ENCODE measurements at regions not wholly inside any gene's neighbourhood (a gene's known extent, or its start where the extent isn't known, plus 50 kb on each side); places are given as distances from the start of the nearest gene placed in this dataset.

DNA sequence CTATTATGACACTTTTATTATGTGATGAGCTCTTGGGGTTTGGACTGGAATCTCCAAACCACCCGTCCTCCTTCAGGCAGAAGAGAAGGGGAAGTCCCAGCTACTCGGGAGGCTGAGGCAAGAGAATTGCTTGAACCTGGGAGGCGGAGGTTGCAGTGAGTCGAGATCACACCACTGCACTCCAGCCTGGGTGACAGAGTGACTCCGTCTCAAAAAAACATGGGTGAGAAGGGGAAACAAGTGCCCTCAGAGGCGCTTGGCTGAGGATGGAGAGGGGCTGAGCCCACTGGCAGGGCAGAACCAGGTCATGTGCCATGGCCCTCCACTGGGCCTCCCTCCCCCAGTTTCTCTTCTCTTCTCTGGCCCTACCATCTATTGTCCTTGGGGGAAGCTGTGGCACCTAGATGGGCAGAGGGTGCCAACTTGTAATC is 120.9 kb upstream of the SMURF2 start:
- H3K4me1 ChIP-seq, result peaks cover 39% of the 10 kb centered on the region
- H3K27me3 ChIP-seq, result peaks cover 0 to 10% of the 10 kb centered on the region in 2 donors
- WGBS, 2 donors, result 81 to 85% methylated on average over 6 of the region's 6 CpGs
- ATAC-seq, result no peak
- H3K4me3 ChIP-seq, result no peak overlapping the region
- H3K9me3 ChIP-seq, result no peaks in the 10 kb centered on the region
- no peak overlapping the region for H3K27ac ChIP-seq
- intact Hi-C loops (cut with DNase I), result no loop called here
- TF ChIP-seq, protein P1, sequence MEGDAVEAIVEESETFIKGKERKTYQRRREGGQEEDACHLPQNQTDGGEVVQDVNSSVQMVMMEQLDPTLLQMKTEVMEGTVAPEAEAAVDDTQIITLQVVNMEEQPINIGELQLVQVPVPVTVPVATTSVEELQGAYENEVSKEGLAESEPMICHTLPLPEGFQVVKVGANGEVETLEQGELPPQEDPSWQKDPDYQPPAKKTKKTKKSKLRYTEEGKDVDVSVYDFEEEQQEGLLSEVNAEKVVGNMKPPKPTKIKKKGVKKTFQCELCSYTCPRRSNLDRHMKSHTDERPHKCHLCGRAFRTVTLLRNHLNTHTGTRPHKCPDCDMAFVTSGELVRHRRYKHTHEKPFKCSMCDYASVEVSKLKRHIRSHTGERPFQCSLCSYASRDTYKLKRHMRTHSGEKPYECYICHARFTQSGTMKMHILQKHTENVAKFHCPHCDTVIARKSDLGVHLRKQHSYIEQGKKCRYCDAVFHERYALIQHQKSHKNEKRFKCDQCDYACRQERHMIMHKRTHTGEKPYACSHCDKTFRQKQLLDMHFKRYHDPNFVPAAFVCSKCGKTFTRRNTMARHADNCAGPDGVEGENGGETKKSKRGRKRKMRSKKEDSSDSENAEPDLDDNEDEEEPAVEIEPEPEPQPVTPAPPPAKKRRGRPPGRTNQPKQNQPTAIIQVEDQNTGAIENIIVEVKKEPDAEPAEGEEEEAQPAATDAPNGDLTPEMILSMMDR (IDR thresholded peaks at IDR 0.05), result no peak
- peaks cover 3 to 5% of the 10 kb centered on the region in 2 donors for H3K36me3 ChIP-seq (replicated peaks in 1 of 2; ENCODE audit: insufficient read depth in 1 of 2, low read depth in 2 of 2)
- DNase-seq, result no peak

DNA sequence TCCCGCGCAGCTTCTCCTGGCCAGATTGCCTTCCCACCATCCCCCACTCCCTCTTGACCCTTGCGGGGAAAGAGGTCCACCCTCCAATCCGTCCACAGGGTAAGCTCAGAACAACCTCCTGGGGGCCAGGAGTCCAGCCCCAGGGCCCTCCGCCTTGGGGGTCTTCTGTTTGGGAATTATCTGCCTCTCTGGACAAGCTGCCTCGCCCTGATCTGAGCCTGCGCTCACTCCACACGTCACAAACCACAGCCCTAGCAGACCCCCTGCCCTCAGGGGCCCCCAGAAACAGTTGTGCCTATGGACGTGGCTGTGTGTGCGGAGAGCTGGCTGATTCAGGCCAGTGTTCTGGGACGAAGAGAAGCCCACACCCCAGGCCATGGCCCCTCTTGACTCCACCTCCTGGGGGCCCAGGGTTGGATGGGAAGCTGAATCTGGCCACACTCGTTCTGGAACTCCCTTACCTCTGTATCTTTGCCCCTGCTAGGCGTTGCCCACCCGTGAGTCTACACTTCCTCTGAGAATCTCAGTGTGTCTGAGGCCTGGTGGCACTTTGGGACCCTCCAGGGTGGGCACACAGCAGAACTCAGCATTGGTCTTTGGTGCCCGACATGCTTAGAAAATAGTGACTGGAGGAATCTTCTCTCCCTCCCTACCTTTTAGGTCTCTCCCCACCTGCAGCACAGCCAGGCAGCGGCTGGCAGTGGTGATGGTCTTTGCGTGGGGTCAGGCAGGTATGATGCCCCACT is 119.9 kb upstream of the SMURF2 start:
- no peaks in the 10 kb centered on the region for H3K9me3 ChIP-seq
- DNase-seq (no peak), ATAC-seq (no peak)
- peaks cover 0 to 10% of the 10 kb centered on the region in 2 donors for H3K27me3 ChIP-seq
- H3K4me3 ChIP-seq, result no peak overlapping the region
- intact Hi-C loops (cut with DNase I), result no loop called here
- WGBS, 2 donors, result 76 to 87% methylated on average over 11 to 17 of the region's 17 CpGs
- peaks cover 50% of the 10 kb centered on the region for H3K4me1 ChIP-seq
- peaks cover 3 to 5% of the 10 kb centered on the region in 2 donors for H3K36me3 ChIP-seq (replicated peaks in 1 of 2; ENCODE audit: insufficient read depth in 1 of 2, low read depth in 2 of 2)
- no peak for TF ChIP-seq POLR2A (IDR thresholded peaks at IDR 0.05)
- TF ChIP-seq, protein P1 (IDR thresholded peaks at IDR 0.05), result no peak
- peak overlapping the region in 1 of 4 donors; percentile 7 for H3K27ac ChIP-seq

DNA sequence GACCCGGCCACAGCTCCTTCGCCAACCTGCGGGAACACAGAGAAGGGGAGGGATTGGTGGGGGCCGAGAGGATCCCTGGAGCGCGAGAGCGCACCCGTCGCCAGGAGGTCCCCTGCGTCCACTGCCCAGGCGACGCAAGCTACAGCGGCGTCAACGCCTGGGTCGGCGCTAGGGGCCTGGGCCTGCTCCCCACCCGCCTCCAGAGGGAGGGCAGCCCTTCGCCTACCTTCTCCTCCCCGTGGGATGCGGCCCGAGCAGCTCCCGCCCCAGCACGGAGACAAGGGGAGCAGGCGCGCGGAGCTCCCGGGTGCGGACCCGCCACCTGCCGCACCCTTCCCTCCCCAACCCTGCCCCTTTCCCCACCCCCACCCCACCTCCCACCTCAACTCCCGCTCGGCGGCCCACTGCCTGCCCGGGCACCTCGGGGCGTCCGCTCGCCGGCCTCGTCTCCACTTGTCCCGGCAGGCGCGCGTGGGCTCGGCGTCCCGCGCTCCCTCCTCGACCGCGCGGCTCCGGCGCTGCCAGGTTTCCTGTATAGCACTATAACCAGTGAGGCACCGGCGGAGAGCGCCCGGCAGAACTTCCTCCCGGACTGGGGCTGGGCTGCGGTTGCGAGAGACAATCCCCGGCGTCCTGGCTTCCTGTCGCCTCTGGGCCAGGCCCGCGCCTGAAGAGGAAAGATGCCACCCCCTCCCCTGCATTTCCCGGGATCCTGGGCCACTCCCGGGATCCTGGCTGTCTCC is 119.1 kb upstream of the SMURF2 start:
- Histone ChIP-seq H3K9me3 (no peaks in the 10 kb centered on the region), H3K27ac (peak overlapping the region in 2 of 4 donors; percentile 30 to 45), H3K36me3 (replicated peaks in 1 of 2; ENCODE audit: insufficient read depth in 1 of 2, low read depth in 2 of 2) (peaks cover under 1 to 2% of the 10 kb centered on the region in 2 donors), H3K4me1 (peaks cover 58% of the 10 kb centered on the region), H3K4me3 (peak overlapping the region in 1 of 2 donors; percentile 9), H3K27me3 (peaks cover 0 to 10% of the 10 kb centered on the region in 2 donors)
- intact Hi-C loops (cut with DNase I), result no loop called here
- ATAC-seq, result no peak
- TF ChIP-seq, protein P1 (IDR thresholded peaks at IDR 0.05), result no peak
- TF ChIP-seq POLR2A (IDR thresholded peaks at IDR 0.05), result no peak
- DNase-seq, result peak in 3 of 4 donors; percentile 44 to 61 (median 44)
- WGBS, 2 donors, result 5 to 25% methylated on average over 4 to 53 of the region's 69 CpGs

DNA sequence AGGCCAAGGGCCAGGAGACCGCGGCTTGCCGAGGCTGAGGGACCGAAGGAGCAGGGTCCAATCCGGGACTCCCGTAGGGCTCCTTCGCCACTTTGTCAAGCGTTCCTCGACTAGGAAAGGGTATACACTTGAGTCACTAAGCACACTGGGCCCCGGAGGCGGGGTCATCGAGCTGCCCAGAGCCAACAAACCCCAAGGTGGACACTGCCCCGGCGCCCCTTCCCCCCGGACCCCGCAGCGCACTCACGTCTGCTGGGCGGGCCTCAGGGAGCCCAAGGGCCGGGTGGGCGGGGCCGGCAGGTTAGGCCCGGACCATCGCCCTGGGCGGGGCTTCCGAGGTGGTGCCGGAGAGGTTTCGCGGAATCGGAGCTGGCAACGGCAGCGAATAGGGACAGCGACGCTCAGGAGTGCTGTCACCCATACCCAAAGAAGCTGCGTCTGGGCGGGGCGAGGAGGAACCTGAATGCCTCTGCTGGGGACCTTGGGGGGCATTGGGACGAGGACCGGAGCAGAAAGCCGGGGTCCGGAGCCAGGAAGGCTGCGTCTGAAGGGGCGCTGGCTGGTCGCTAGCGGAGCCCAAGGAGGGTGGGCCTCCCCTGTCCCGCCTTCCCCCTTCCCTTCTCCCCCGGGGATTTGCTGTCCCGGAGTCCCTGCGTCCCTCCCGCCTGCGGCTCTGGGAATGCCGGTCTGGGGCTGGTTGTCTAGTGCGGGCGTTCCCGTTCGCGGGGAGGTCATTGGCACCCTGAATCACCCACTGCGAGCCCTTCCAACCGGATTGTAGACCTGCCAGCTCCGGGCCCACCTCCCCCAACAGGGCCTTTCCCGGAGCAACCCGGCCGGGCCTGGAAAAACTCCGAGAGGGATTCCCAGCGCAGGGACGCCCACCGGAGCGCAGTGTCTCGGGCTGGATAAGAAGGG is 118.2 kb upstream of the SMURF2 start:
- TF ChIP-seq POLR2A (IDR thresholded peaks at IDR 0.05), result peak in 1 of 3 donors; percentile 26
- TF ChIP-seq, protein P1 (IDR thresholded peaks at IDR 0.05), result no peak
- Histone ChIP-seq H3K36me3 (replicated peaks in 1 of 2; ENCODE audit: insufficient read depth in 1 of 2, low read depth in 2 of 2) (no peaks in the 10 kb centered on the region), H3K9me3 (no peaks in the 10 kb centered on the region), H3K4me3 (peak overlapping the region; percentile 7 to 9), H3K4me1 (peaks cover 63% of the 10 kb centered on the region), H3K27me3 (peaks cover 0 to 10% of the 10 kb centered on the region in 2 donors), H3K27ac (peak overlapping the region in 2 of 4 donors; percentile 30 to 45)
- WGBS, 2 donors, result 0 to 2% methylated on average over 13 to 68 of the region's 69 CpGs
- DNase-seq, result peak; percentile 59 to 75 (median 67)
- intact Hi-C loops (cut with DNase I), result no loop called here
- ATAC-seq, result peak; percentile 38
